ENCODE measurements at regions not wholly inside any gene's neighbourhood (a gene's known extent, or its start where the extent isn't known, plus 50 kb on each side); places are given as distances from the start of the nearest gene placed in this dataset.
A peak's percentile ranks its signal among the peaks of the same experiment; 100 is the strongest.
"Not testable (repeated sequence)": the region's sequence is repeated elsewhere in the genome, so short reads cannot be mapped to it uniquely, and the experiment has no call there.

- H3K79me2 ChIP-seq (ENCODE audit: low read depth): no peaks in the 10 kb centered on the region
- no peak overlapping the region for H3K9ac ChIP-seq
- no peak overlapping the region for H3K4me2 ChIP-seq
- H2AFZ ChIP-seq (replicated peaks): no peak overlapping the region
- Mint-ChIP-seq H3K4me3 (no peak overlapping the region), H3K9me3 (peaks cover 2% of the 10 kb centered on the region), H3K36me3 (no peaks in the 10 kb centered on the region), H3K27ac (no peak overlapping the region), H3K4me1 (peaks cover 44% of the 10 kb centered on the region), H3K27me3 (ENCODE audit: insufficient read depth, low read depth) (peaks cover 17% of the 10 kb centered on the region)
- peaks cover 12% of the 10 kb centered on the region for H3F3A ChIP-seq (ENCODE audit: low read depth)
- TF ChIP-seq, protein P1, sequence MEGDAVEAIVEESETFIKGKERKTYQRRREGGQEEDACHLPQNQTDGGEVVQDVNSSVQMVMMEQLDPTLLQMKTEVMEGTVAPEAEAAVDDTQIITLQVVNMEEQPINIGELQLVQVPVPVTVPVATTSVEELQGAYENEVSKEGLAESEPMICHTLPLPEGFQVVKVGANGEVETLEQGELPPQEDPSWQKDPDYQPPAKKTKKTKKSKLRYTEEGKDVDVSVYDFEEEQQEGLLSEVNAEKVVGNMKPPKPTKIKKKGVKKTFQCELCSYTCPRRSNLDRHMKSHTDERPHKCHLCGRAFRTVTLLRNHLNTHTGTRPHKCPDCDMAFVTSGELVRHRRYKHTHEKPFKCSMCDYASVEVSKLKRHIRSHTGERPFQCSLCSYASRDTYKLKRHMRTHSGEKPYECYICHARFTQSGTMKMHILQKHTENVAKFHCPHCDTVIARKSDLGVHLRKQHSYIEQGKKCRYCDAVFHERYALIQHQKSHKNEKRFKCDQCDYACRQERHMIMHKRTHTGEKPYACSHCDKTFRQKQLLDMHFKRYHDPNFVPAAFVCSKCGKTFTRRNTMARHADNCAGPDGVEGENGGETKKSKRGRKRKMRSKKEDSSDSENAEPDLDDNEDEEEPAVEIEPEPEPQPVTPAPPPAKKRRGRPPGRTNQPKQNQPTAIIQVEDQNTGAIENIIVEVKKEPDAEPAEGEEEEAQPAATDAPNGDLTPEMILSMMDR (IDR thresholded peaks at IDR 0.05): no peak
- no peak for TF ChIP-seq EZH2phosphoT487 (IDR thresholded peaks at IDR 0.05)
- no peaks in the 10 kb centered on the region for H3K27me3 ChIP-seq
- H4K20me1 ChIP-seq (ENCODE audit: low read depth): no peaks in the 10 kb centered on the region
- no peaks in the 10 kb centered on the region for H3K9me3 ChIP-seq (ENCODE audit: low read depth)
- DNase-seq (ENCODE audit: low spot score): no peak
- no peak overlapping the region for H3K27ac ChIP-seq
- no peak overlapping the region for H3K4me3 ChIP-seq
- no peaks in the 10 kb centered on the region for H3K36me3 ChIP-seq
- H3K4me1 ChIP-seq: peaks cover 37% of the 10 kb centered on the region
These were observed 427.8 kb downstream of the PREX1 start for GRCh38 chr20:48400009-48400408.

DNA sequence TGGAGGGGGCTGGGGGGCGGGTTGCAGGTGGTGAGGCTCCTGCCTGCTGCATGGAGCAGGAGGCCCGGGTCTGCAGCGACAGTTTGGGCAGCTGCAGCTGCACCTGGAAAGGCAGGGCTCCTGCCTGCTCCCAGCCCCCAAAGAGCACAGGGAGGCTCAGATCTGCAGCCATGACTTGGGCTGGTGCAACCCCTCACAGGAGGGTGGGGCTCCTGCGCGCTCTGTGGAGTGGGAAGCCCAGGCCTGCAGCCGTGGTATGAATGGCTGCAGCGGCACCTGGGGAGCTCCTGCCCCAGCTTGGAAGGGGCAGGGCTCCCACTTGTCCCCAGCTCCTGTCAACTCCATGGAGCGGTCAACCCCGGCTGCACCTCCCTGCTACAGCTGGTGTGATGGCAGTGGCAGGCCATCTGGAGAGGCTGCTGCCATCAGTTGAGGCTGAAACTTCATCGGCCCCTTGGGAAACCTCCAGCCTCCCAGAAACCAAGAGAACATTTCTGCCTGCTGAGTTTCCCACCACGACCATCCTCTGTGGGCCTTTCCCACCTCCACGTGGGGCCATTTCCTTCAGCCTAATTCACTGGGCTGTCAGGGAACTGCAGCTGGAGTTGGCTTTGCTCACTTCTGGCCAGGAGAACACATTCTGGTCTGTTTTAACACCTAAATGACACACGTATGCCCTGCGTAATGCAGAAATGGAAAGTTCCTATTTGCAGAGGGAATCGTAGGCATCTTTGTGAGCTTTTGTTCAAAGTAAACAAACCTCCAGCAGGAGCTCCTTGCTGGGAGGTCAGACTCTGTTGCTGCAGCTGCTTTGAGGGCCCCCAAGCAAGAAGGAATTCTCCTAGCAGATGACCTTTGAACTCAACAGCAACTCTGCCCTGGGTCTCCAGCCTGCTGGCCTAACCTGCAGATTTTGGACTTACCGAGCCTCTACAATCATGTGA lies 429.0 kb downstream of the PREX1 start:
- no peaks in the 10 kb centered on the region for H4K20me1 ChIP-seq (ENCODE audit: low read depth)
- peaks cover 12% of the 10 kb centered on the region for H3F3A ChIP-seq (ENCODE audit: low read depth)
- Mint-ChIP-seq H3K9me3 (peaks cover 9% of the 10 kb centered on the region), H3K4me1 (peaks cover 56% of the 10 kb centered on the region), H3K27me3 (ENCODE audit: insufficient read depth, low read depth) (peaks cover 21% of the 10 kb centered on the region), H3K36me3 (no peaks in the 10 kb centered on the region), H3K27ac (no peak overlapping the region), H3K4me3 (peak overlapping the region; percentile 43)
- H3K4me1 ChIP-seq: peaks cover 37% of the 10 kb centered on the region
- DNase-seq (ENCODE audit: low spot score): peak; percentile 73
- peak overlapping the region; percentile 67 for H3K4me2 ChIP-seq
- H3K9ac ChIP-seq: no peak overlapping the region
- no peaks in the 10 kb centered on the region for H3K79me2 ChIP-seq (ENCODE audit: low read depth)
- no peak overlapping the region for H2AFZ ChIP-seq (replicated peaks)
- no peak overlapping the region for H3K4me3 ChIP-seq
- H3K9me3 ChIP-seq (ENCODE audit: low read depth): no peaks in the 10 kb centered on the region
- TF ChIP-seq, protein P1 (IDR thresholded peaks at IDR 0.05): no peak
- TF ChIP-seq EZH2phosphoT487 (IDR thresholded peaks at IDR 0.05) (no peak), EZH2 (IDR thresholded peaks at IDR 0.05) (no peak)
- peak overlapping the region; percentile 81 for H3K27ac ChIP-seq
- no peaks in the 10 kb centered on the region for H3K36me3 ChIP-seq
- H3K27me3 ChIP-seq: no peaks in the 10 kb centered on the region

- Histone ChIP-seq H3F3A (ENCODE audit: low read depth) (peaks cover 12% of the 10 kb centered on the region), H3K4me1 (peaks cover 37% of the 10 kb centered on the region)
- H3K36me3 ChIP-seq; DNase-seq (ENCODE audit: low spot score); H3K27ac Mint-ChIP-seq; H3K9ac ChIP-seq; H2AFZ ChIP-seq (replicated peaks); H3K4me2 ChIP-seq; H3K27ac ChIP-seq; H3K4me3 ChIP-seq; H3K27me3 ChIP-seq; H3K36me3 Mint-ChIP-seq; H3K79me2 ChIP-seq (ENCODE audit: low read depth); H4K20me1 ChIP-seq (ENCODE audit: low read depth); H3K9me3 ChIP-seq (ENCODE audit: low read depth): not testable (repeated sequence)
- peak overlapping the region; percentile 63 for H3K4me3 Mint-ChIP-seq
- peaks cover 13% of the 10 kb centered on the region for H3K27me3 Mint-ChIP-seq (ENCODE audit: insufficient read depth, low read depth)
- H3K9me3 Mint-ChIP-seq: peaks cover 13% of the 10 kb centered on the region
- peaks cover 60% of the 10 kb centered on the region for H3K4me1 Mint-ChIP-seq
These were observed 430.6 kb downstream of the PREX1 start for GRCh38 chr20:48396981-48397861.
